ENCODE measurements at regions not wholly inside any gene's neighbourhood (a gene's known extent, or its start where the extent isn't known, plus 50 kb on each side); places are given as distances from the start of the nearest gene placed in this dataset.
"Not testable (repeated sequence)": the region's sequence is repeated elsewhere in the genome, so short reads cannot be mapped to it uniquely, and the experiment has no call there.

- no peak overlapping the region for H3K4me3 ChIP-seq
- TF ChIP-seq EP300 (IDR thresholded peaks at IDR 0.05) (no peak), POLR2AphosphoS5 (IDR thresholded peaks at IDR 0.05) (no peak), POLR2A (IDR thresholded peaks at IDR 0.05; ENCODE audit: low read depth) (no peak), CTCF (IDR thresholded peaks at IDR 0.05) (no peak)
- 85% methylated on average over 4 of the region's 4 CpGs for WGBS
- no peaks in the 10 kb centered on the region for H3K36me3 ChIP-seq
- DNase-seq (ENCODE audit: extremely low spot score), result no peak
- H3K27me3 ChIP-seq, result no peaks in the 10 kb centered on the region
- H3K4me1 ChIP-seq, result no peaks in the 10 kb centered on the region
- no peak overlapping the region for H3K27ac ChIP-seq (replicated peaks in 1 of 4)
- intact Hi-C loops (cut with DNase I), result no loop called here
- no peaks in the 10 kb centered on the region for H3K9me3 ChIP-seq
These were observed 53.3 kb upstream of the CYLC2 start for GRCh38 chr9:102941868-102942267.

GRCh38 chr9:102922526-102922925, 72.6 kb upstream of the CYLC2 start:
- WGBS, result 85% methylated on average over 1 of the region's 1 CpG
- no peaks in the 10 kb centered on the region for H3K4me1 ChIP-seq
- no peak overlapping the region for H3K4me3 ChIP-seq
- no peaks in the 10 kb centered on the region for H3K36me3 ChIP-seq
- intact Hi-C loops (cut with DNase I), result no loop called here
- no peaks in the 10 kb centered on the region for H3K27me3 ChIP-seq
- no peak for TF ChIP-seq POLR2AphosphoS5 (IDR thresholded peaks at IDR 0.05)
- no peaks in the 10 kb centered on the region for H3K9me3 ChIP-seq
- H3K27ac ChIP-seq (replicated peaks in 1 of 4), result no peak overlapping the region
- no peak for DNase-seq (ENCODE audit: extremely low spot score)

- Histone ChIP-seq H3K9me3 (no peaks in the 10 kb centered on the region), H3K27me3 (no peaks in the 10 kb centered on the region), H3K4me1 (no peaks in the 10 kb centered on the region), H3K27ac (replicated peaks in 1 of 4) (no peak overlapping the region), H3K36me3 (no peaks in the 10 kb centered on the region), H3K4me3 (no peak overlapping the region)
- intact Hi-C loops (cut with DNase I), result no loop called here
- TF ChIP-seq CTCF (IDR thresholded peaks at IDR 0.05) (no peak), EP300 (IDR thresholded peaks at IDR 0.05) (no peak), POLR2AphosphoS5 (IDR thresholded peaks at IDR 0.05) (no peak), POLR2A (IDR thresholded peaks at IDR 0.05; ENCODE audit: low read depth) (no peak)
- WGBS, result 39% methylated on average over 2 of the region's 2 CpGs
- DNase-seq (ENCODE audit: extremely low spot score), result no peak
These were observed 83.9 kb upstream of the CYLC2 start for GRCh38 chr9:102911185-102911584.

GRCh38 chr9:102905795-102906194, 89.3 kb upstream of the CYLC2 start:
- H3K36me3 ChIP-seq; DNase-seq (ENCODE audit: extremely low spot score); H3K4me3 ChIP-seq; H3K4me1 ChIP-seq; H3K27ac ChIP-seq (replicated peaks in 1 of 4); intact Hi-C loops (cut with DNase I); H3K27me3 ChIP-seq: not testable (repeated sequence)
- peaks cover 0 to 12% (median 2%) of the 10 kb centered on the region in 4 donors for H3K9me3 ChIP-seq
- 72% methylated on average over 6 of the region's 8 CpGs for WGBS

GRCh38 chr9:102892025-102892424, 103.1 kb upstream of the CYLC2 start:
- H3K36me3 ChIP-seq, result no peaks in the 10 kb centered on the region
- no peak overlapping the region for H3K27ac ChIP-seq (replicated peaks in 1 of 4)
- TF ChIP-seq EP300 (IDR thresholded peaks at IDR 0.05) (no peak), POLR2AphosphoS5 (IDR thresholded peaks at IDR 0.05) (no peak), POLR2A (IDR thresholded peaks at IDR 0.05; ENCODE audit: low read depth) (no peak), CTCF (IDR thresholded peaks at IDR 0.05) (no peak)
- H3K27me3 ChIP-seq, result no peaks in the 10 kb centered on the region
- 83% methylated on average over 2 of the region's 2 CpGs for WGBS
- no peaks in the 10 kb centered on the region for H3K4me1 ChIP-seq
- H3K4me3 ChIP-seq, result no peak overlapping the region
- intact Hi-C loops (cut with DNase I), result no loop called here
- DNase-seq (ENCODE audit: extremely low spot score), result no peak
- no peaks in the 10 kb centered on the region for H3K9me3 ChIP-seq

GRCh38 chr9:102888747-102889146, 106.4 kb upstream of the CYLC2 start:
- intact Hi-C loops (cut with DNase I); DNase-seq (ENCODE audit: extremely low spot score); H3K36me3 ChIP-seq; H3K27ac ChIP-seq (replicated peaks in 1 of 4); H3K27me3 ChIP-seq; H3K9me3 ChIP-seq; H3K4me3 ChIP-seq; H3K4me1 ChIP-seq: not testable (repeated sequence)
- WGBS, result 92% methylated on average over 5 of the region's 5 CpGs

Measured in esophagus muscularis mucosa (tissue), 4 donors.